CD4-positive, alpha-beta T cell (primary cell): ENCODE measurements at regions not wholly inside any gene's neighbourhood (a gene's known extent, or its start where the extent isn't known, plus 50 kb on each side); places are given as distances from the start of the nearest gene placed in this dataset.

Experiments used
- ATAC-seq: fragments of 200-7000 bp; cut with Tn5 transposase; one replicate; pipeline ENCODE4 v1.10.0; 2022; ENCODE audit warnings: mild to moderate bottlenecking; ENCODE audit not compliant: poor library complexity
- CTCF ChIA-PET: fragments of 350-600 bp; sonication (Branson Sonifier 250); formaldehyde crosslinking; loops from one replicate; lab custom pipeline; 2021; ENCODE audit warnings: antibody characterized with exemption, inconsistent platforms; lab: Charles Lee
- POLR2A ChIA-PET: fragments of 350-600 bp; sonication (Branson Sonifier 250); formaldehyde crosslinking; loops from one replicate; lab custom pipeline; 2021; ENCODE audit warnings: antibody characterized with exemption, inconsistent platforms; lab: Charles Lee
- DNase-seq, 14 experiments: peaks; one replicate each; pipeline ENCODE4 v3.0.0-alpha.2; 2013 to 2020; ENCODE audit warnings: mixed read lengths in 2 of 14
- H3K27ac ChIP-seq, 2 donors: one replicate each; pipeline versions ENCODE4 v1.5.1 to v1.7.0; 2013; ENCODE audit warnings: low read length in 2 of 2, low read depth in 1 of 2, mild to moderate bottlenecking in 1 of 2
- H3K27me3 ChIP-seq, 2 experiments: 1 replicate in 1 of 2; 2 replicates in 1 of 2; pipeline versions ENCODE4 v1.6.1 to v1.7.0; 2013; ENCODE audit warnings: low read length in 2 of 2, control low read depth in 1 of 2, mild to moderate bottlenecking in 1 of 2, moderate library complexity in 1 of 2; ENCODE audit not compliant: insufficient read depth in 2 of 2, control insufficient read depth in 1 of 2
- H3K36me3 ChIP-seq: one replicate; pipeline ENCODE4 v1.6.1; 2013; ENCODE audit warnings: low read length, control low read depth; ENCODE audit not compliant: insufficient read depth
- H3K4me1 ChIP-seq: one replicate; pipeline ENCODE4 v1.6.1; 2013; ENCODE audit warnings: low read length, control low read depth; ENCODE audit not compliant: insufficient read depth
- H3K4me3 ChIP-seq: one replicate; pipeline ENCODE4 v1.5.1; 2013; ENCODE audit warnings: mild to moderate bottlenecking, low read length, moderate library complexity
- H3K9me3 ChIP-seq, 2 experiments: 1 replicate in 1 of 2; 2 replicates in 1 of 2; pipeline versions ENCODE4 v1.6.1 to v1.7.0; 2013; ENCODE audit warnings: low read length in 2 of 2, mild to moderate bottlenecking in 2 of 2, control low read depth in 1 of 2, moderate library complexity in 1 of 2; ENCODE audit not compliant: control insufficient read depth in 1 of 2, insufficient read depth in 1 of 2
- H3K27ac Mint-ChIP-seq: one replicate; pipeline ENCODE4 v1.8.0; 2020; ENCODE audit warnings: mixed read lengths
- H3K27me3 Mint-ChIP-seq: one replicate; pipeline ENCODE4 v1.8.0; 2021; ENCODE audit warnings: mixed read lengths
- H3K36me3 Mint-ChIP-seq: one replicate; pipeline ENCODE4 v1.8.0; 2021; ENCODE audit warnings: low read depth, mixed read lengths
- H3K4me1 Mint-ChIP-seq: one replicate; pipeline ENCODE4 v1.8.0; 2021; ENCODE audit warnings: low read depth, mixed read lengths
- H3K4me3 Mint-ChIP-seq: one replicate; pipeline ENCODE4 v1.8.0; 2020; ENCODE audit warnings: mild to moderate bottlenecking, mixed read lengths
- H3K9me3 Mint-ChIP-seq: one replicate; pipeline ENCODE4 v1.8.0; 2020; ENCODE audit warnings: mixed read lengths
- intact Hi-C, 2 experiments: fragments of 100-400 bp; cut with DNase I in 1 of 2; cut with micrococcal nuclease in 1 of 2; formaldehyde crosslinking; loops; one replicate each; pipeline versions ENCODE4 v1.15.1 to v1.9.0; 2023 to 2025; cut with DNase I, micrococcal nuclease
- TF ChIP-seq, protein P1 (sequence below): fragments of 200-600 bp; IDR thresholded peaks from one replicate; pipeline ENCODE4 v1.8.0; 2022; ENCODE audit warnings: antibody characterized with exemption, mild to moderate bottlenecking

- Histone ChIP-seq H3K27ac (no peak overlapping the region), H3K9me3 (peaks cover 0 to 3% of the 10 kb centered on the region in 2 experiments), H3K4me3 (no peak overlapping the region), H3K27me3 (no peaks in the 10 kb centered on the region), H3K36me3 (no peaks in the 10 kb centered on the region), H3K4me1 (no peaks in the 10 kb centered on the region)
- intact Hi-C loops: no loop called here
- no peaks in the 10 kb centered on the region for H3K27me3 Mint-ChIP-seq
- no peak overlapping the region for H3K27ac Mint-ChIP-seq
- no peaks in the 10 kb centered on the region for H3K4me1 Mint-ChIP-seq
- ChIA-PET CTCF (no interaction called here), POLR2A (no interaction called here)
- no peak overlapping the region for H3K4me3 Mint-ChIP-seq
- H3K9me3 Mint-ChIP-seq: peaks cover 4% of the 10 kb centered on the region
- ATAC-seq (no peak), DNase-seq (no peak)
- TF ChIP-seq, protein P1, sequence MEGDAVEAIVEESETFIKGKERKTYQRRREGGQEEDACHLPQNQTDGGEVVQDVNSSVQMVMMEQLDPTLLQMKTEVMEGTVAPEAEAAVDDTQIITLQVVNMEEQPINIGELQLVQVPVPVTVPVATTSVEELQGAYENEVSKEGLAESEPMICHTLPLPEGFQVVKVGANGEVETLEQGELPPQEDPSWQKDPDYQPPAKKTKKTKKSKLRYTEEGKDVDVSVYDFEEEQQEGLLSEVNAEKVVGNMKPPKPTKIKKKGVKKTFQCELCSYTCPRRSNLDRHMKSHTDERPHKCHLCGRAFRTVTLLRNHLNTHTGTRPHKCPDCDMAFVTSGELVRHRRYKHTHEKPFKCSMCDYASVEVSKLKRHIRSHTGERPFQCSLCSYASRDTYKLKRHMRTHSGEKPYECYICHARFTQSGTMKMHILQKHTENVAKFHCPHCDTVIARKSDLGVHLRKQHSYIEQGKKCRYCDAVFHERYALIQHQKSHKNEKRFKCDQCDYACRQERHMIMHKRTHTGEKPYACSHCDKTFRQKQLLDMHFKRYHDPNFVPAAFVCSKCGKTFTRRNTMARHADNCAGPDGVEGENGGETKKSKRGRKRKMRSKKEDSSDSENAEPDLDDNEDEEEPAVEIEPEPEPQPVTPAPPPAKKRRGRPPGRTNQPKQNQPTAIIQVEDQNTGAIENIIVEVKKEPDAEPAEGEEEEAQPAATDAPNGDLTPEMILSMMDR: no peak
- H3K36me3 Mint-ChIP-seq: no peaks in the 10 kb centered on the region
These were observed 479.4 kb upstream of the TCF4 start for GRCh38 chr18:56067214-56067894.

DNA sequence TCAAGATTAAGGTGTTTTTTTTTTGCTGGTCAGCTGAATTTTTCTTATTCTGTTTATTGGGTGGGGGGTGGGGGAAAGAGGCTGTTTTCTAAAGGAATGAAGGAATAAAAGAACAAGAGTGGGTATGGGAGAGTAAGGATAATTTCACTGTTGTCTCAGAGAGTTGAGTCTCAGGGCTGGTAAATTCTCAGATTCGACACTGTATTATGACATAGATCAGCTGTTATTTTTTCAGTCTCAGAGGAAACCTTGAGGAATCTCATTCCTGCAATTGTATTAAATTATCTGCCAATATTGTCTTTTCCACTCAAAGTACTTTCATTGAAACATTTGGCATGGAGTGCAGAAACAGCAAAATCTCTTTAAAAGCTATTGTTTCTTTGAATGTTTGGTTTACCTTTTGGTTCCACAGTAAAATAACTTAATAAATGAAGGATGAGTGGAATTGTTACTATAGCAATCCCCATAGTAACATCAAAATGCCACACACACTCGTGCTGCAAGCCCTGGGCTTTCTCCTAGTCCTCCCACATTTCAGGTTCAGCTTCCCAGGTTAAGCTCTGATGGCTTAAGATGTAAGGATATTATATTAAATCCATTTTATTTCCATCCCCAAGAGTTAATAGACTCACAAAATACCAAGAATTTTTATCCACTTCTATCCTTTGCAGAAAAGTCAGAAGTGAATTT lies 478.7 kb upstream of the TCF4 start:
- Histone ChIP-seq H3K27ac (no peak overlapping the region), H3K4me3 (no peak overlapping the region), H3K36me3 (no peaks in the 10 kb centered on the region), H3K27me3 (no peaks in the 10 kb centered on the region), H3K9me3 (peaks cover 0 to 3% of the 10 kb centered on the region in 2 experiments), H3K4me1 (no peaks in the 10 kb centered on the region)
- CTCF ChIA-PET: no interaction called here
- ATAC-seq: no peak
- Mint-ChIP-seq H3K4me3 (no peak overlapping the region), H3K9me3 (peaks cover 4% of the 10 kb centered on the region), H3K36me3 (no peaks in the 10 kb centered on the region), H3K27ac (no peak overlapping the region), H3K4me1 (no peaks in the 10 kb centered on the region), H3K27me3 (no peaks in the 10 kb centered on the region)
- intact Hi-C loops: no loop called here
- POLR2A ChIA-PET: no interaction called here
- TF ChIP-seq, protein P1: no peak
- DNase-seq: no peak

GRCh38 chr18:56065086-56065485 lies 477.1 kb upstream of the TCF4 start:
- H3K36me3 Mint-ChIP-seq: no peaks in the 10 kb centered on the region
- TF ChIP-seq, protein P1: no peak
- H3K9me3 Mint-ChIP-seq: peaks cover 4% of the 10 kb centered on the region
- intact Hi-C loops: no loop called here
- Histone ChIP-seq H3K4me3 (no peak overlapping the region), H3K27me3 (no peaks in the 10 kb centered on the region), H3K36me3 (no peaks in the 10 kb centered on the region), H3K9me3 (peaks cover 0 to 3% of the 10 kb centered on the region in 2 experiments), H3K27ac (no peak overlapping the region), H3K4me1 (no peaks in the 10 kb centered on the region)
- DNase-seq: no peak
- POLR2A ChIA-PET: no interaction called here
- ATAC-seq: no peak
- no peaks in the 10 kb centered on the region for H3K27me3 Mint-ChIP-seq
- no peak overlapping the region for H3K4me3 Mint-ChIP-seq
- no peaks in the 10 kb centered on the region for H3K4me1 Mint-ChIP-seq
- CTCF ChIA-PET: no interaction called here
- no peak overlapping the region for H3K27ac Mint-ChIP-seq
